ENCODE measurements at regions not wholly inside any gene's neighbourhood (a gene's known extent, or its start where the extent isn't known, plus 50 kb on each side); places are given as distances from the start of the nearest gene placed in this dataset.
"Not testable (repeated sequence)": the region's sequence is repeated elsewhere in the genome, so short reads cannot be mapped to it uniquely, and the experiment has no call there.

DNA sequence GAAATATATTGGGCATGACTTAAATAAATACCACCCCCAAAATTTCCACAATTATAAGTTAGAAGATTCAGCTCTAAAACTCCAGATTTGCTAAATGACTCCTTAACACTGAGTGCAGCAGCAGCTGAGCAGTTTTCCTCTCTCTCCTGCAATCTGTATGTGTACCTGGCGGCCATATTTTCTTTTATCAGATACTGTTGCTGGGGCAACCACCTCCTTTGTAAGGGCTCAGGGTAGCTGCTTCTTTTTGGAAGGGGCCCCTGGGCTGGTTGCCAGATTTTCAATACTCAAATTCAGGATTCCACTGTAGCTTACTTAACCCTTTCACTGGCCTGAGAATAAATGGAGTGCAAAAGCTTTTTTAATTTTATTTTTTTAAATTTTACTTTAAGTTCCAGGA, 197.0 kb downstream of the TAF11L14 start:
- no peak for DNase-seq

DNA sequence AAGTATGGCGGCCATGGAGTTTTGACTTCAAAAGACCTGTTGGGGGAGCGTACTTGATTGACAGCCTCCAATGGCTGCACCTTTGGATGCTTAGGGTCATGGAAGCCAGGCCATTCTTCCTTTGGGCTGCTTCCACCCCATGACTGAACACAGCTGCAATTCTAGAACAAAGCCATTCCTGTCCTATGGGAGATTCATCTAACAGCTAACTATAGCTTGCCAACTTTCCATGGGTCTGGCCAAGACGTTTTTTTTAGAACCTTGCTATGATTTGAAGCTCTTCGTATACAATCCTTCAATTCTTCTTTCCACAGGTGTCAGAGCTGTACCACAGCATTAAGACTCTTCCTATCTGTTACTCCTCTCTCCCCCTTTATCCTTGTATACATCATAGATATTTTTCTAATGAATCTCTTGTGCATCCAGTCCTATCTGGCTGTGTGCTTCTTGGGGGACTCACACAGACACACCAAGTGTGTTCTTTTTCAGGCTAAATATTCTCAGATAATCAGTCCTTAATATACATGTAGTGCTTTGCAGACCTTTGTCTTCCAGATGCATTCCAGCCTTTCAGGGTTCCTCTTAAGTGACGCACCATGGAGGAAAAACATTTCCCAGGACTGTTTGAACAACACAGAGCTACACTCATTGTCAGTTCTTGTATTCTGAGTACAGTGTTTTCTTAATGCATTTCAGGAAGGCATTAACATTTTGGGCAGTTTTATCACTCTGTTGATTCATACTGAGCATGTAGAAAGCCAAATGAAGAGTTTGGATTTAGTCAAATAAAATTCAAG, 198.9 kb downstream of the TAF11L14 start:
- DNase-seq = no peak

DNA sequence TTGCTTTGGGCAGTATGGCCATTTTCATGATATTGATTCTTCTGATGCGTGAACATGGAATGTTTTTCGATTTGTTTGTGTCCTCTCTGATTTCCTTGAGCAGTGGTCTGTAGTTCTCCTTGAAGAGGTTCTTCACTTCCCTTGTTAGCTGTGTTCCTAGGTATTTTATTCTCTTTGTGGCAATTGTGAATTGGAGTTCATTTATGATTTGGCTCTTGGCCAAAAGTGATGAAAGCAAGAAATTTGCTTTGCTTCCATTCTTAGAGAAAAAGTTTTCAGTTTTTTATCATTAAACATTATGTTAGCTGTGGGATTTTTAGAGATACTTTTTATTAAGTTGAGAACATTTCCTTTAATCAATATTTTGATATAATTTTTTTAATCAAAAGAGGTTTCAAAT, 203.5 kb downstream of the TAF11L14 start:
- DNase-seq = no peak

DNA sequence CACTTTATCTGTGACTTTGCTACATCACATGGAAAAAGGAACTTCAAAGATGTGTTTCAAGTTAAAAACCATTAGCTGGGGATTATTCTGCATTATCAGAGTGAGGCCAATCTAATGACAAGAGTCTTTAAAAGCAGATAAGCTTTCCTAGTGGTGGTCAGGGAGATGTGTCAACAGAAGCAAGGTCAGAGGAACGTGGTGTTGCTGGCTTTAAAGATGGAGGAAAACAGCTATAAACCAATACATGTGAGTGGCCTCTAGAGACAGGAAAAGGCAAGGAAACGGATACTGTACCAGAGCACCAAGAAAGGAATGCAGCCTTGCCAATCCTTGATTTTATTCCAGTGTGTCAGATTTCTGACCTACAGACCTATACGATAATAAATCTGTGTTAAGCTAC, 204.2 kb downstream of the TAF11L14 start:
- no peak for DNase-seq

DNA sequence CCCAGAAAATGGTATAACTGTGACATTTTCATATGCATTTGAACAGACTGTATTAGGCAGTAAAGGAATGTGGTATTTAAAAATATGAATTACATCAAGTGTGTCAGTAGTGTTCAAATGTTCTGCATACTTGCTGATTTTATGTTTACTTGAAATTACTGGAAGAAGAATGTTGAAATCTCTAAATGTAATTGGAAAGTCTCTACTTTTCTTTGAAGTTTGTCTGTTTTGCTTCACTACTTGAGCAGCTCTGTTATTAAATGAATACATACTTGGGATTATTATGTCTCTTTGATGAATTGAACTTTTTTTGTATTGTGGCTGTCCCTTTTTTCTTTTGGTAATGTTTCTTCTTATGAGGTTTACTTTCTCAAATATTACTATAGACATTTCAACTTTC, 205.6 kb downstream of the TAF11L14 start:
- no peak for DNase-seq

DNA sequence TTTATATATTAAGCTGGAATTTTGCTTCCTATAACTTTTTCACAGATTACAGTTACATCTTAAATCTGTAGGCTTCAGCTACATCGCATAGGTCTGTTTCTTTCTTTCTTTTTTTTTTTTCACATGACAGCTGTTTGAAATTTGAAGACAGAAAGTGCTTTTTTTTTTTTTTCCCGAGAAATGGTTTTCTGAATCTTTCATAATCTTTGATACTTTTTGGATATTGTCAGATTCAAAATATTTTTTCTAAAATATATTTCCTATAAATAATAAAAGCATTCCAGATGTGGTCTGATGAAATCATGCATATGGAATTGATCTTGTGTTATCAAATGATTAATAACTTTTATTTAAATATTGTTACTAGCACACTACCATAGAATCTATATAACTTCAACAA, 212.2 kb downstream of the TAF11L14 start:
- DNase-seq = no peak

DNA sequence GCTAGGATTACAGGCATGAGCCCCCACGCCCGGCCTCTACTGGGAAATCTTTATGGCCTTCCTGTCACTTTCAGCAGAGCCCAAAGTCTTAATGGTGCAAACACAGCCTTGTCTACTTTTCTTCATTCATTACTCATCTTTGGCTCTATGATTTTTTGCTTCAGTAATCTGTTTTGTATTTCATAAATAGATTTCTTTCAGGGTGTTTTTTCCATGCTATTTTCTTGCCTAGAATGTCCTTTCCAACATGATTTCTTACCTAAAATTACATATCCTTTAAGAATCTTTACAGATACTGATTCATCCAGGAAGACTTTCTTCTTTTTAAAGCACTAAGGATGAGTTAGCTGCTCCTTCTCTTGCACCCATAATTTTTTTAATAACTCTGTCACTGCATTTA, 213.0 kb downstream of the TAF11L14 start:
- no peak for DNase-seq

DNA sequence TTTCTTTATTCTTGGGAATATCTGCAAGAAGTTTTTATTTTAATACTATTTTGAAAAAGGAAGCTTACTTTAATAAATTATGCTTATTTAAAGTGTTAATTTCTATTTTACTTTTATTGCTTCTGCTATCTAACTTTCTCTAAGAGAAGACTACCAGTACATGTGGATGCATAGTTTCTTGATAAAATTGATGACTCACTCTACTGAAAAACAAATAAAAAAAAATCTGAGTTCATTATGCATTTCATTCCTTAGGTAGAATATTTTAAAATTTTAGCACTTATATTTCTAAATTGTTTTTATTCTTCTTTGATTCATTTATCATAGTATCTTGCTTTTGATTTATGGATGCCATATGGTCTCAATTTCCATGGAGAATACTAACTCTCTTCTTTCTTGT, 217.9 kb downstream of the TAF11L14 start:
- DNase-seq = no peak

DNA sequence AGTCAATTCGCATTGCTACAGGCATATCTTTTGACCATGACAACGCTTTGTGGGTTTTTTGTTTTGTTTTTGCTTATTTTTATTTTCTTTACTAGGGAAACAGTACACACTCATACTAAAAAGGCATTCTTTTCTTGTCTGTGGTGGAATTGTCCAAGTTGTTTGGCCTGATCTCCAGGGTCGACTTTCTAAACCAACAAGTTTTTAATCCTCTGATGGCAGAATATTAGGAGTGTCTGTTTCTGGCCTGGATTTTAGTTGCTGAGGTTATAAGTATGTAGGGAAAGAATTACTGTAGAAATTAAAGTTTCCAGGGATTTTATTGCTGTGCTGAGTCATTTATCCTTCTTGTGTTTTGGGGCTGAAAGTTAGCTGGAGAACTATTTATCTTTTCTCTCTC, 218.5 kb downstream of the TAF11L14 start:
- no peak for DNase-seq

DNA sequence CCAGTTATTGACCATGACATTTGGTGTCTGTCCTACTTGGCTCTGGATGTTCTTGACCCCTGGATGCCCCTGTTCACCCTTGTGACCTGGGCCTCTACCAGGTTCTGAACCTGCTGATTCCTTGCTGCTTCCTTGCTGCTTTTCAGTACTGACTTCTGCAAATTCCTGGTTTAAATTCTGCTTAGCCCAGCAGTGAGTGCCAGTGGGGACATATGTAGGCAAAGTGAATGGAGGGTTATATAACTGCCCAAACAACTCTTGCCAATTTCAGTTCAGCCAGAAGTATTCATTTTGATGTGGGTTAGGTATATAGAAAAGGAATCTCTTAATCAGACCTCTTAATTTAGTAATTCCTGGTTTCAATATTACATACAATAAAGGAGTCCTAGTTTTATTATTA, 220.6 kb downstream of the TAF11L14 start:
- no peak for DNase-seq

DNA sequence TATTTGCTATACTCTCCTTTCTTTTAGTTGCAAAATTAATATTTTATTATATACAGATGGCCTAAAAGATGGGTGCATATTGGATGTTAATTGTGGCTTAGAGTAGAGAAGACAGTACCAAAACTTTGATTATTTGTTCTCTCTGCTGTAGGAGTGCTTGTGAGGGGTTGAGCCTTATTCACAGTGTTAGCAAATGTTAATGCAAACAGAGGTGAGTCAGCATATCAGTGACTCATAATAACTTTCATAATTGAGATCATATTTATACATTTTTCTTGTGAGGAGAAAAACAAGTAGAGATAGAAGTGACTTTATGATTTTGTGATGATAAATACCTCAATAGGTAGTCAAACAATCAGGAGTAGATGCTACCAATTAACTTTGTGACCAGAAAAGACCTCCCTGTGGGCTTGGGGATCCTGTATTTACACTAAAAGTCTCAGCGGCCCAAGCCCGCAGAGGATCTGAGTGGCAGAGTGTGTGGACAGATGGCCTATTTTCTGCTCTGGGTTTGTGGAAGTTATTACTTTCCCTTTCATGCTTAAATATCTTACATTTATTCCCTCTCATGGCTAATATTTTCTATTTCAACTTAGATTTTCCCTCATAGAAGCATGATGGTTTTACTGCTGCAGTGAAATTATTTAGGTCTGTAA, 226.5 kb downstream of the TAF11L14 start:
- DNase-seq = no peak

DNA sequence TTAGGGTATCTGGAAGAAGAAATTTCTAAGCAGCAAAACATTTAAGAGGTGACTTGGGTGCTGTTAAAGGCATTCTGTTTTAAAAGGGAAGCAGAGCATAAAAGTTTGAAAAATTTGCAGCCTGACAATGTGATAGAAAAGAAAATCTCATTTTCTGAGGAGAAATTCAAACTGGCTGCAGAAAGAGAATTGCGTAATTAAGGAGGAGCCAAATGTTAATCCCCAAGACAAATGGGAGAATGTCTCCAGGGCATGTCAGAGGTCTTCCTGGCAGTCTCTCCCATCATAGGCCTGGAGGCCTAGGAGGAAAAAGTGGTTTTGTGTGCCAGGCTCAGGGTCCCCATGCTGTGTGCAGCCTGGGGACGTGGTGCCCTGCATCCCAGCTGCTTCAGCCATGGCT, 230.6 kb downstream of the TAF11L14 start:
- DNase-seq = not testable (repeated sequence)

DNA sequence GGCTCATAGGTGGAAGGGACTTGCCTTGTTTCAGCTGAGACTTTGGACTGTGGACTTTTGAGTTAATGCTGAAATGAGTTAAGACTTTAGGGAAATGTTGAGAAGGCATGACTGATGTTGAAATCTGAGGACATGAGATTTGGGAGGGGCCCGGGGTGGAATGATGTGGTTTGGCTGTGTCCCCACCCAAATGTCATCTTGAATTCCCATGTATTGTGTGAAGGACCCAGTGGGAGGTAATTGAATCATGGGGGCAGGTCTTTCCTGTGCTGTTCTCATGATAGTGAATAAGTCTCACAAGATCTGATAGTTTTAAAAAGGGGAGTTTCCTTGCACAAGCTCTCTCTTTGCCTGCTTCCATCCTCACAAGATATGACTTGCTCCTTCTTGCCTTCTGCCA, 231.7 kb downstream of the TAF11L14 start:
- not testable (repeated sequence) for DNase-seq

DNA sequence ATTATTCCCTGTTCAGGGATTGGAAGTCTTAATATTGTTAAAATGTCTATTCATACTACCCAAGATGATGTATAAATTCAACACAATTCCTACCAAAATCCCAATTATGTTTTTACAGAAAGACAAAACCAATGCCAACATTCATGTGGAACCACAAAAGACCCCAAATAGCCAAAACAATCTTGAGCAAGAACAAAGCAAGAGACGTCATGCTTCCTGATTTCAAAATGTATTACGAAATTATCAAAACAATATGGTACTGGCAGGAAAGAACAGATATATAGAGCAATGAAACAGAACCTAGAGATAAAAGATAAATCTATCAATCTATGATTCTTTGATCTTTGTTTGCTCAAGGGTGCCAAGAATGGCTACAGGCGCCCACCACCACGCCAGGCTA, 237.9 kb downstream of the TAF11L14 start:
- DNase-seq = no peak

DNA sequence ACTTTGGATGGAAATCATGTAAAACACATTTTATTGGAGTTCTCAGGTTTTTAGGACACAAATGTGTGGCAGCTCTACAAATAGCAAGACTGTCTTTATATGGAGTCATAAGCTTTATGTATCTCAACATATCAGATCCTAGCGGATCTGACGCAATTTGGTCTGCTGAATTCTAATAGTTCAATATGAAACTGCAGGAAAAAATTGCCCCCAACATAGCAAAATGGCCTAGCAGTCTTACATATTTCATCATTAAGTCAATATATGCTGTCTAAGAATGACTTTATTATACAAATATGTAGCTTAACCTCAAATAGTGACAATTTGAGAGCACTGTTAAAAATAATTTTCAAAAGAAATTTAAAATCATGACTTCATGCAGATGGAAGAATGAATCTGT, 244.3 kb downstream of the TAF11L14 start:
- DNase-seq = no peak

DNA sequence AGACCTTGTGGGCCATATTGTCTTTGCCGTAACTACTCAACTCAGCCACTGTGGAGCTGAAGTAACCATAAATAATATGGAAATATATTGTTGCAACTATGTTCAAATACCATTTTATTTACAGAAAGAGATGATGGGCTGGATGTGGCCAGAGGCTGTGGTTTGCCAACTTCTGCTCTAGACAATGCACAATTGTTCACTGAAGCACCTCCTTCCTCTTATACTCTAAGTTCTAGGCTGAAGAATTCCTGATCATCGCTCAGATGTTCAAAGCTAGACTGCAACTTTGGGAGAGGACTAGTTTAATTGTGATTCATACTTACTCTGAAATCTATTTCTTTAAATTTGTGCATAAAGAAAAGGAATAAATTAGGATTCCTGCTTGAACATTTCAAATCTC, 245.0 kb downstream of the TAF11L14 start:
- no peak for DNase-seq

DNA sequence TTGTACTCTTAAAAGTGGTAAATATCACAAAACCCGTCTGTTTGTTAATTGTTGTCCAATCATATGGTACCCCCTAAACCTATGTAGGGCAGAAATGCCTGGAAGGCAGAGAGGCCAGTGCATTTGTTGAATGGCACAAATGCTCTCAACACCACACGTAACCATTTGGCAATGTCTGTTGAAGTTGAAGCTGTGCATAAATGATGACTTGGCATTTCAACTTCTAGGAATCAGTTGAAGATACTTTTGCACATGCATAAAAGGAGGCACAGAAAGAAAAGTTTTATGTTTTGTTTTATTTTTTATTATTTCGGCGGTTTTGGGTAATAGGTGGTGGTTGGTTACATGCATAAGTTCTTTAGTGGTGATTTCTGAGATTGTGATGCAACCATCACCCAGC, 246.6 kb downstream of the TAF11L14 start:
- no peak for DNase-seq

DNA sequence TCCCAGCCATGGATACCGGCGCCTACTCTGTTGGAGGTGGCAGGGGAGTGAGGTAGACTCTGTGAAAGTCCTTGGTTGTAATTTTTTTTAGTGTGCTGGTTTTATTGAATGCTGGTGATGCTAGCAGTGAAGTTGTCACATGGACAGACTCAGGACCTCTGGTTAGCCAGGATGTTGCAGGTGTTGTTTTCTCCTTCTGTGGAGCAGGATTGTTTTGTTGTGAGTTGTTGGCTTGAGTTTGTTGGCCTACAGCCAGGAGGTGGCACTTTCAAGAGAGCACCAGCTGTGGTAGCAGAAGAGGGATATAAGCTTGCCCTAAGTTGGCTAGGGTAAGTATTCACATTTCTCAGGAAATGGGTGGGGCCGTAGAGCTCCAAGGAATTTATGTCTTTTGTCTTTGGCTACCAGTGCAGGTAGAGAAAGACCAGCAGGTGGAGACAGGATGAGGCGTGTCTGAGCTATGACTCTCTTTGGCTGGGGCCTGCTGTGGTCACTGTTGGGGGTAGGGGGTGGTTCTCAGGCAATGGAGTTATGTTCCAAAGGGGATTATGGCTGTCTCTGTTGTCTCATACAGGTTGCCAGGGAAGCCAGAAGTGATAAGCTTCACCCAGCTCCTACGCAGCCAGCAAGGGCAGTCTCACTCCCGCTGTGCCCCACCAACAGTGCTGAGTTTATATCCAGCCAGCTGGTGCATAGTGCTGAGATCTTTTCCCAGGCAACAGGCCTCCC, 248.7 kb downstream of the TAF11L14 start:
- DNase-seq = no peak

DNA sequence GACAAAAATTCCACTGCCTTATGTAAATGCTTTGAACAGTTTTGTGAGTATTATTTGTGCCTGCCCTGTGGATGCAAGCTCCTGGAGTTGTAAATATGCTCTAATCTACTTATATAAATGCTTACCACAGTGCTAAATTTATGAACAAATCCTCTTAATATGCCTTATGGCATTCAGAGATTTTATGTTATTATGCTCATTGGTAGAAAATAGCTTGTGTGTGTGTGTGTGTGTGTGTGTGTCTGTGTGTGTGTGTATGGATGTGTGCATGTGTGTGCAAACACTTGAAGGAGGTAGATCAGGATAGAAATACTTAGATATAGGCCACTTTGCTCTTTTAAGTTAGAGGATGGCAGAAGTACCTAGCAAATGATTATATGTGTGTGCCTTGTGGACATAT, 253.9 kb downstream of the TAF11L14 start:
- DNase-seq = no peak

DNA sequence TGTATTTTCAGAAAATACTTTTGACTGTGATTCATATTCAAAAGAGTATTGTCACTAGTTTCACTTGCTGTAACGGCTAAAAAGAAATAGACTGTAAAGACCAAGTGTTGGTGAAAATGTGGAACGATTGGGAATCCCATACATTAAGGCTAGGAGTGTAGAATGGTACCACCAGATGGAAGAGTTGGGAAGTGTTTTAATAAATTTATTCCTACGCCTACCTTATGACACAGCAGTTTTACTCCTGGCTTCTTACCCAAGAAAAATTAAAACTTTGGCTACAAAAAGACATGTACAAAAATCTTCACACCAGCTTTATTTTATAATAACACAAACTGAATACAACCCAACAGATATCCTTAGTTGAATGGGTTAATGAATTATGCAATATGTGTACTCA, 256.2 kb downstream of the TAF11L14 start:
- DNase-seq = no peak

DNA sequence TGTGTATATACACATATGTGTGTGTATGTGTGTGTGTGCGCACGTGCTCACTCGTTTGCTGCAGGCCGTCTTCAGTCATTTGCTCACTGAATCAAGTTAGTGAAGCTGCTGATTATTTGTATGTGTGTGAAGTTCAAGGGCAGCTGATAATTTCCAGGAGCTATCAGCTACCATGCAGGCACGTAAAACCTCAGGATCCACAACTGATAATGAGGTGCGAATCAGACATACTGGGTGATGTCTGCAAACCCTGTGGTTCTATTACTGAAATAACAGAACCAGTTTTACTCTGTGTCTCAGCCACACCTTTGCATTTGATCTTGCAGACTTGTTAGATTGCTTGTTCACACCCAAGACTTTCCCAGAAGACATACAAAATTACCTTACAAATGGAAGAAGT, 257.6 kb downstream of the TAF11L14 start:
- DNase-seq = no peak

DNA sequence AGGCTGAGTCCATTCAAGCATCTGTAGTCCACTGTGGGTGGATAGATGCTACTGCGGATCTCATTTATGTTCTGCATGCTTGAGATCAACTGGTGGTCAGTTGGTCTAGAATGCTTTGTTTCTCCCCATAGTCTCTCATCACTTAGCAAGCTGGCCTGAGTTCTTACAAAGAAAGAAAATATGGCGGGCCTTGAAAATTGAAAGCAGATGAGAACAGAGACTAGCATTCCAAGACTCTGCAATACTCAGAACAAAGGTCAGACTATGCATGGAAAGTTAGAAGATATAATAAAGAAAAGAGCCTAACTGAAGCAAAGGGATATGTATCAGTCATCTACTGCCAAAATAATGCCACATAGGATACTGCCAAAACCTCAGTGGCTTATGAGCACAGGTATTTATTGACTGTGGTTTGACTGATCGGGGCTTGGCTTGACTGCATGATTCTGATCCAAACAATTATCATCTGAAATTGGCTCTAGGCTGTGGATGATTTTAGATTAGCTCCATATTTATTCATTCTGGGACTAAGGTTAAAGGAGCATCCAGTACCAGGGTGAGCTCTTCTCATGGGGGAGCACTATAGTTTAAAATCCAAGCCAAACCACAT, 258.9 kb downstream of the TAF11L14 start:
- DNase-seq = no peak

DNA sequence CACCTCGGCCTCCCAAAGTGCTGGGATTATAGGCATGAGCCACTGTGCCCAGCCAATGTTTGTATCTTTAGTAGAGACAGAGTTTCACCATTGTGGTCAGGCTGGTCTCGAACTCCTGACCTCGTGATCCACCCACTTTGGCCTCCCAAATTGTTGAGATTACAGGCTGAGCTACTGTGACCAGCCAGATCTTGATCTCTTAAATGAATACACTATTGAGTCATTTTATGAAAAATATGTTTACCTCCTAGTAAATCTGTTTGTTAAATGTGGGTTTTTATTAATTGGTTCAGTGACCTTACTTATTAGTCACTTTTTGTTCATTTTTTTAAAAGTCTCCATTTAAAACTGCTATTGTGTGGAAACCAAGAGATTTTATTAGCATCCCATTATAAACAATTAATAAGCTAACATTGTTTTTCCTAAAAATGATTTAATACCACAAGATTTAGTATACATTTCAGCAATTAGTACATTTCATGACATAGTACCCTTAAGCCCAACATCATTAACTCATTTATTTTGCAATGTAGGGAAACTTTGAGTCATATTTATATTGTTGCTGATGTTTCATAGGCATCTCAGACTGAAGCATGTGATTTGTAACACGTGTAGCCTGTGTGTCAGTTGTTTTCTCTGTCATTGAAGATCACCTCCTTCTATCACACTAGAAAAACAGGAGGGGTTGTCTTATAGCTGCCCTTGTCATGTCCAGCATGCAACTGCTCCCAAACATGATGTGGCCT, 261.2 kb downstream of the TAF11L14 start:
- DNase-seq = no peak

Data from CD4-positive, alpha-beta T cell treated with Interleukin-17A for 1 hour (primary cell).